NOMO-1 treated with DMSO at 0.1 percent for 48 hours (cell line): ENCODE measurements at regions not wholly inside any gene's neighbourhood (a gene's known extent, or its start where the extent isn't known, plus 50 kb on each side); places are given as distances from the start of the nearest gene placed in this dataset.
"Not testable (repeated sequence)": the region's sequence is repeated elsewhere in the genome, so short reads cannot be mapped to it uniquely, and the experiment has no call there.

Experiments used
- DNase-seq: peaks from one replicate; lab custom pipeline; 2025; ENCODE audit not compliant: unreplicated experiment; lab: John Stamatoyannopoulos, UW

DNA sequence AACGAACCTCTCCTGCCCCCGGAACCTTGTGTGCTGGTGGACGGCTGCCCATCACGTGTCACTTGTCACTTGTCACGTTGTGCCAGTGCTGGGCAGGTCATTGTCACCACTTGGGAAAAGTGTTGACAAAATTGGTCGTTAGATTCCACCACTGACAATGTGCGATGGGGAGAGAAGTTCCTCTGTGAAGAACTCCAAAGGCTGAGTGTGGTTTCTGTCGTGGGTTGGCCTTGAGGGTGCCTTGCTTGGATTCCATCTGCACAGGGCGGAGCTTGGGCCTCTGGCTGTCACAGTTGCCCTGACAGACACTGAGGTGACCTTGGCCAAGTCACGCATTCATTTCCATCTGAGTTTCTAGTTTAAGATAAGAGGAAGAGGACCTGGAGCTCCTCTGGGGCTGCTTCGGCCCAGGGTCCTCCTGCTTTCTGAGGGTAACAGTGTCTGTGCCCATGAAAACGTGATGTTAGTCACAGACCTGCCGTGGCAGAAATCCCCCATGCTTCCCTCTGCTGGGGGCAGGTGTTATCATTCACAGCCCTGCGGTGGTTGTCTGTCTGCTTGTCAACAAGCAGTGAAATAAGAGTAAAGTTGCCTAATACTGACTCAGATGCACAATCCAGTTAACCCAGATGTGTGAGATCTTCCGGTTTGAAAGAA, 133.6 kb downstream of the LAT start:
- DNase-seq, result peak; percentile 45

DNA sequence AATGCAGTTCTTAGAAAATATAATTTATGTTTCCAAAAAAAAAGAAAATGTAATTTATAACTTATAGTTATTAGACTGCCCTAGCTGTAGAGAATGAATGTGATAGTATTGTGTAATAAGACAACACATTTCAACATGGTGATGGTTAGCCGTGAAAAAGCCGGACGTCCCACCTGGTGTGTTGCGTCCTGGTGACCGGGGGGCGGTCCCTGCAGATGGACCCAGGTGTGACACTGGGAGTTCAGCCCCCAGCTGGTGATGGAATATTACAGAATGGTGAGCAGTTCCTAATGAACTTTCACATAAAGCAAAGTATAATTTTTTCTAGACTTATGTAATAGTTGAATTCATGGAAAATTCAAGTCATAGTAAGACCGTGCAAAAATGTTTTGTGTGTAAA, 132.8 kb downstream of the LAT start:
- no peak for DNase-seq

DNA sequence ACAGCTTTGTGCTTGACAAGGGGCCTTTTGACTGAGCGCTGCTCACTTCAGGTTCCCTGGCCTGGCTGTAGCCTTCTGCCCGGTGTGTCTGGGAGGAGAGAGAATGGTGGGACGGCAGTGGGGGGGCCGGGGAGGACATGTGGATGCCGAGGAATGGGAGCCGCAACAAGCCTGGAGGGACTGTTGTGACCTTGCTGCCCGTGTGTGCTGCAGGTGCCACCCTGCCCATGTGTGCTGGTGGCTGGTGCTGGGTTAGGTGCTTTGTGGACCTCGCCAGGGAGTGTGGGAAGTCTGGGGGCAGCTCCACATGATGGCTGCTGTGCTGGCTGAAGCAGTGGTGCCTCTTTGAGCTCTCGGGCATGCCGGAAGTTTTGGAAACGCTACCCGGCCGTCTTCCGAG, 132.1 kb downstream of the LAT start:
- no peak for DNase-seq

DNA sequence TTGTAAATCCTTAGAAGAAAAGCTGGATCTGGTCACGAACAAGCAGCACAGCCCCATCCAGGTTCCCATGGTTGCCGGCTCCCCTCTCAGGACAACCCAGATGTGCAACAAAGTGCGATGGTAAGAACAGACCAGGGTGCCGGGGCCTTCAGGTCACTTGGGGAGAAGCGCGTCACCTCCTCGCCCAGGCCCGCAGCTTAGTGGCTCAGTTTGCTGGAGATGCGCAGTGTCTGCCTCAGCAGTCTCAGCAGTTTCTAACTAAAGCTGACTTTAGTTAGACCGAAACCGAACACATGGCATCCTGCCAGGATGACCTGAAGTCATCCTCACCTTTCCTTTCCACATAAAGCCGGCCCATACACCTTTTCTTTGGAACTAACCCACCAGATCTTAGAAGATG, 131.4 kb downstream of the LAT start:
- DNase-seq, result not testable (repeated sequence)

DNA sequence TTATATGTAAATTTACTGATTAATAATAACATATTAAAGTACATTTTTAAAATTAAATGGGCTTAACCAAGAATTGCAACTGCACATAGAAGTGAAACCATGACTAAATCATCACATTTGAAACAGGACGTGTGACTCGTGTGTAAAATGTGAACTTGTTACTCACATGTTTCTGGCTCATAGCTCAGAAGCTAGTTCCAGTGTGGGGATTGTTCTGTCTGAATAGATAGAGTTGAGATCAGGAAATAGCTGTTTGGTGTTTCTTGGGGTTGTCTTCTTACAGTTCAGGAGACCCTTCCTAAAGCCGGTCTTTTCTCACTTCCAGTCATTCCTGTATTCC, 130.9 kb downstream of the LAT start:
- DNase-seq, result peak; percentile 0

DNA sequence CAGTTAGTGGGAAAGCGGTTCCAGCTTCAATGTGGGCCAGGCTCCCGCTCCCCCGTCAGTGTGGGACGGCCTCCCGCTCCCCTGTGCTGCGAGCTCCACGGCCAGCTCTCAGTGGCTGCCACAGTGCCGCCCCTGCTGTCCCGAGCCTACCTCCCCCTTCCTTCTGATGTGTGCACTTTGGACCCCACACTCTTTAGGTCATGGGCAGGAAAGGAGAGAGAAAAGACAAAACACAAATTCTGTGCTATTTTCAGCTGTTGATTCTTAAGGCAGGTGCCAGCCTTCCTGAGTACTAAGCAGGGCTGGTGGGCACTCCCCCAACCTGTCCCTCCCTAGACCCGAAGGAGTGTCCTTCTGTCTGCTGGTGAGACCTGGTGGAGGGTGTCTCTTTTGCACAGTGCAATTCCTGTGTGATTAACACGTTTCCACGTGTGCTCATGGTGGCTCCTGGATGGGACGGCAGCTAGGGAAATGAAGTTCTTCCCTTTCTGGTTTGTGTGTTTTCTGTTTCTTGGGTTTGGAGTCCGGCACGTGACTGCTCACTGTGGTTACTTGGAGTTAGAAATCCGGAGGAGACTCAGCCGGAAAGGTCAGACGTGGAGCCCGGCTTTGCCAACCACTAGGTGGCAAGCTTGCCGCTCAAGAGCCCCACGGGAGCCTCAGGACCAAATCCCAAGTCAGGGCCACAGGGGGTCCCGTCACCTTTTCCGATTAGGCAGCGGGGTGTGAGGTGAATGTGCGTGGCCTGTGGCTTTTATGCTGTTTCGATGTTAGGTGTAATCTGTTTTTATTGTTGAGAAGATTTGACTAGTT, 130.3 kb downstream of the LAT start:
- not testable (repeated sequence) for DNase-seq

DNA sequence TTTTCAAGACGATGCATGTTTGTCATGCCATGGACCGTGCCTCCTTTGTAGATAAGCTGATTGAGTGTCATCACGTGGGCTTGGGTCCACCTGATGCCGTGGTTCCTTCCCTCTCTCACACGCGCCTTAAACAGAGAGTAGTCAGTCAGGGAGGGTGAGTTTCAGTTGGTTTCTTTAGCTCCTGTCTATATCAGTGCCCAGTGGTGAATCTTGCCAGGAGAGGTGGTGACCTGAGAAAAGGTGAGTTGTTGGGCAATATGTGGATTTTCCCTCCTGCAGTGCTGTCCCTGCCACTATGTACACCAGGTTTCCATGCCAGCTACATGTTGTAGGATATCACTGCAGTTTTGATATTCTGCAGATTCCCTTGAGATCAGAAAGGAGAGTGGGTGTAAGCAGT, 129.7 kb downstream of the LAT start:
- DNase-seq, result no peak

DNA sequence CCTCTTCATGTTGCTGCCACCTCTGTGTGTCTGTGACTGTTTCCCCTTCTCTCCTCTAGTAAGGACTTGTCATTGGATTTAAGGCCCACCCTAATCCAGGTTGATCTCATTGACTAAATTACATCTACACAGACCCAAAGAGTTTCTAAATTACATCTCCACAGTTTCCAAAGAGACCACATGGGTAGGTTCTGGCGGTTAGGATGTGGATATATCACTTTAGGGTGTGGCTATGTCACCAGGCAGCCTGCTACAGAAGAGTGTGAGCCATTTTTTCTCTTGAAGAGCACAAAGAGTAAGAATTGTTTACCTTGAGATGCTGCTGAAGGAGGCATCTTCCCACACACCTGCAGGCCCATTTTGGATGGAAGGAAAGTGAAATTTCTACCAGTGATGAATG, 128.6 kb downstream of the LAT start:
- not testable (repeated sequence) for DNase-seq

DNA sequence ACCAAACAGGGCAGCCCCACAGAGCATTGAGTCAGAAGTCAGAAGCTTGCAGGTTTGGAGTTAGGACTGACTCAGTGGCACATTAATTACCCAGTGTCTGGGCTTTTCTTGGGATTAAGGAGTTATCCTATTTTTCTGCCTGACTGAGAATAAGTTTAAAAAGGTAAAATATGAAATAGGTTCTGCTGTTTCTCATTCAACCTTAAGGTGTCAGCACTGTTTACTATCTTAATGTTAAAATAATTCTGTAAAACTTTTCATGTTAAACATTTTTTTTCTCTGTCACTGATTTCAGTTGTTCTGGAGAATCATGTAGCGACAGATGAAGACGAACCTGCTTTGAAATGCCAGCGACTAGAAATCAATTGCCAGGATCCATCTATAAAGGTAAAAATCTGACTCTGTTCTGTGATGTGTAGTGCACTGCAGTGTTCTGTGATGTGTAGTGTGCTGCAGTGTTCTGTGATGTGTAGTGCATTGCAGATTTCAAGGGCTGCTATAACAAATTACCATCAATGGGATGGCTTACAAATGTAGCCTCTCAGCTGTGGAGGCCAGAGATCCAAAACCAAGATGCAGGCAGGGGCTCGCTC, 128.0 kb downstream of the LAT start:
- no peak for DNase-seq

DNA sequence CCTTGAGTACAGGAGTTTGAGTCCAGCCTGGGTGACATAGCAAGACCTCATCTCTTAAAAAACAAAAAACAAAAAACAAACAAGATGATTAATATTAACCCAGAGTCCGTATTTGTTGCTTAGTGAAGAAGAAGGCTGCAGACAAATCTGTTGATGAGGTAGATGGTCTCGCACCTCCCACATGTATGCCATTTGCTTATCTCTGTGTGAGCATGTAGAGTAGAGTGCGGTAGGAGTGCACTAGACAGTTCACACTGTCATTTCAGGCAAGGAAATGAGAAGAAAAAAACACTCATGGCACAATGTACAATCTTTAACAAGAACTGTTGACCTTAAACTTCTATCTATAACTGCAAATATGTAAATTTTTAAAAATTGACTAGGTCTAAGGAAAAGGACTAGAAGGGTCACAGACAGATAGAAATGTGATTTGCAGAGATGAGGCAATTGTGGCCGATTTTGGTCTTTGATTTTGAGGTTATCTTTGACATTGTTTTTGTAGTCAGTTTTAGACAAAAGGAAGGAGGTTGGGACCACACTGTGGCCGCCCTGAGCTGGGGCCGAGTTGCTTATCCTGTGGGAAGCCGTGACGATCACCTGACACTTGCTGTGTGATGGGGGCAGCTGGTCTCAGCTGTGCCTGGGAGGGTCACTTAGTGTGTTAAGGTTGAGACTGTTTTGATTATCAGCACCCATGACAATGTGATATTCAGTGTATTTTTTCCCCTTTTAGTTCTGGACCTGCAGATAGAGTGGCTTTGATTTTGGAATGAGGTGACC, 127.2 kb downstream of the LAT start:
- DNase-seq, result not testable (repeated sequence)

DNA sequence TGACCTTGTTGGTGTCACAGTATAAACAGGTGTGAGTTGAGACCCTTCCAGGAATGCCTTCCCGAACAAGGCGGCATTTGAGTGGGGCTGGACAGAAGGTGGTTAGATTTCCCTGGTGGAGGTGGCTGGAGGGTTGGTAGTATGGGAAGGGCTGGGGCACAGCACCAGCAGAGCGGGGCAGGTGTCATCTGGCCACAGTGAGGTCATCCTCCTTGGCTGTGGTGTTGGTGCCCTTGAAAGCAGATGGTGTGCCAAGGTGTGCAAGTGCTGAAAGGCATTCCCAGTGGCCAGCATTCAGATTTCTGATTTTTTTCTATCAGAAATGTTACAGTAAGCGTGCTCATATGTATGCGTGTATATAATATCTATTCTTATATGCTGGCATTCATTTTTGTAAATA, 126.6 kb downstream of the LAT start:
- no peak for DNase-seq

DNA sequence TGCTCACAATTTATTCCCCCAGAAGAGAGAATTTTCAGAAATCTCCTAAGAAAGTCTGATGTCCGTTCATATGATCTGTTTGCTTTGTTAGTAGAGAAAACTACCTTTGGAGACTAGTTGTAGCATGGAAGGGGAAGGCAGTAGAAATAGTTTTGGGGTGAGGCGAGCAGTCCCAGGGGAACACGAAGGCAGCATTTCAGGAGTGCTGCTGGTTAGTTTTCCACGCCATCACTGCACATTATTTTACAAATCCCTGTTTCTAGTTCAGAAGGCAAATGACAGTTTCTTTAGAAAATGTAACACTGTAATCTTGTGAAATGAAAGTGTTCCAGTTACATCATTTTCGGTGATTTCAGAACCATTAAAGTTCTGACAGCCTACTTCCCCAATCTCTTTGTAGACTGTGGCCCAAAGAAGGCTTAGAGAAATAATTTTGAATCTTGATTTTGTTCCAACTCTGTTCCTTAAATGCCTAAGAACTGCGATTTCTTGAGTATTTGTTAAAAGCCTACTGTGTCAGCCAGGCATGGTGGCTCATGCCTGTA, 123.8 kb downstream of the LAT start:
- DNase-seq, result not testable (repeated sequence)

DNA sequence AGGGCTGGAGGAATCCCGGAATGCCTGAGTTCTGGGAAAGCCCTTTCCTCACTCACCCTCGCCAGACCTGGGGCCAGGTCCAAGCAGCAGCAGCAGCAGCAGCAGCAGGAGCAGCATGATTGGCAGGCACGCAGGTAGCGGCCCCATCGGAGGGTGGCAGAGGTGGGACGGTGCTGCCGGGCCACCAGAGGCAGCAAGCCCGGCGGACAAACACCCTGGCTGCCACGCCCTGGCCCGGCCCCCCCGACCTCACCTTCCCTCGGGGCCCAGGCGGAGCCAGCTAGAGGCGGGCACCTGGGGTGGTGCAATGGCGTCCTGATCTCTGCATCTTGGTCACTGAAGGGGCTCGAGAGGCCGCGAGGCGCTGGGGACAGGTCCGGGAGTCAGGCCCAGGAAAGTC, 122.4 kb downstream of the LAT start:
- DNase-seq, result no peak

DNA sequence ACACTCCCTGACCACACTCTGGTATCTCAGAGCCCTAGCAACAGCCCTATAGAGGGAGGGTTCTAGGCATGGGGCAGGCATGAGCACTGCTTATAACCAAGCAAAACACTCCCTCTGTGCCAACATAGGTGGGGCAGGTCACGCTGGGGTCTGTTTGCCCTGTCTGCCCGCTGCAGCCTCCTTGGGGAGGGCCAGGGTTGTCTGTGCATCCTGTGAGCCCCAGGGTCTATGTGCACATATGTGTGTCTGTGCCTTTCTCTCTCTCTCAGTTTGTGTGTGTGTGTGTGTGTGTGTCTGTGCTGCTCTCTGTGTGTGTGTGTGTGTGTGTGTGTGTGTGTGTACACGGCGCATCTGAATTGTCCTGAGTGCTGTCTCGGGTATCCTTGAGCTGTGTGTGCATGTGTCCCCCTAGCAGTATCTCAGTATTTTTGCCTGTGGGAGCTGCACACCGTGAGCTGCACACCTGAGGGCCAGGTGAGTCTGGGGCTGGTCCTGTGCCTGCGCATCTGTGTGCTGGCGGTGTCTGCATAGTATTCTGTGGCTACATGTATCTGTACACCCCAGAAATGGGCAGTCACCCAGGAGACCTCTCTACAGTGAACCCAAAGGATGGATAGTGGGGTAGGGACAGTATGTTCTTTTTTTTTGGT, 121.5 kb downstream of the LAT start:
- DNase-seq, result not testable (repeated sequence)

DNA sequence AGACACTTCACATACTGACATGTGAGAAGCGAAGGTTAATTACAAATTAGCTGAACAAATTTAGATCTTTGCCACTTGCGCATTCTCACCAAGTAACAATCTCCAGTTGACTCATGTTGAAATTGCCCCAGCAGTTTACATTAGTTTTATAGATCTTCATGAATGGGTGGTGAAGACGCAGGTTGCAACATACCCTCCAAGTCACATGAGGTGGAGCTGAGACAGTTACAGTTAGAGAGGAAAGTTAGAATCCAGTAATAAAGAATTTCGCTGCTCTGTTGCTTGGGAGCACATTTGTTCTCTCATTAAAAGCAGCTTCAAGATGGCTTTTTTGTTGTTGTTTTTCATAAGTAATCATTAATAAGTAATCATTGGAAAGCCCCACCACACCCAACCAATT, 119.7 kb downstream of the LAT start:
- peak; percentile 34 for DNase-seq

DNA sequence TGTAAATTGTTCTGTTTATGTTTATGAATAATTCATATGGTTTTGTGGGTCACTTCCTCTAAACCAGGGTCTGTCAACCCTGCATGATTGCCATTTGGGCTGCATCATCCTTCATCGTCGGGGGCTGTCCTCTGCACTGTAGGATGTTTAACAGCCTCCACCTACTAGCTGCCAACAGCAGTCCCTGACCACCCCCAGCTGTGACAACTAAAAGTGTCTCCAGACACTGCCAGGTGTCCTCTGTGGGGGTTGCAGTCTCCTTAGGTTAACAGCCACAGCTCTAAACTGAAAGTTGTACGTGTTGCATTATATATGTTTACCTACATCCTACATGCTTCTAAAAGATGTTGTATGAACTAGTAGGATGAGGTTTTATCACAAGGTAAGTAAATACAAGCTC, 113.1 kb downstream of the LAT start:
- not testable (repeated sequence) for DNase-seq

DNA sequence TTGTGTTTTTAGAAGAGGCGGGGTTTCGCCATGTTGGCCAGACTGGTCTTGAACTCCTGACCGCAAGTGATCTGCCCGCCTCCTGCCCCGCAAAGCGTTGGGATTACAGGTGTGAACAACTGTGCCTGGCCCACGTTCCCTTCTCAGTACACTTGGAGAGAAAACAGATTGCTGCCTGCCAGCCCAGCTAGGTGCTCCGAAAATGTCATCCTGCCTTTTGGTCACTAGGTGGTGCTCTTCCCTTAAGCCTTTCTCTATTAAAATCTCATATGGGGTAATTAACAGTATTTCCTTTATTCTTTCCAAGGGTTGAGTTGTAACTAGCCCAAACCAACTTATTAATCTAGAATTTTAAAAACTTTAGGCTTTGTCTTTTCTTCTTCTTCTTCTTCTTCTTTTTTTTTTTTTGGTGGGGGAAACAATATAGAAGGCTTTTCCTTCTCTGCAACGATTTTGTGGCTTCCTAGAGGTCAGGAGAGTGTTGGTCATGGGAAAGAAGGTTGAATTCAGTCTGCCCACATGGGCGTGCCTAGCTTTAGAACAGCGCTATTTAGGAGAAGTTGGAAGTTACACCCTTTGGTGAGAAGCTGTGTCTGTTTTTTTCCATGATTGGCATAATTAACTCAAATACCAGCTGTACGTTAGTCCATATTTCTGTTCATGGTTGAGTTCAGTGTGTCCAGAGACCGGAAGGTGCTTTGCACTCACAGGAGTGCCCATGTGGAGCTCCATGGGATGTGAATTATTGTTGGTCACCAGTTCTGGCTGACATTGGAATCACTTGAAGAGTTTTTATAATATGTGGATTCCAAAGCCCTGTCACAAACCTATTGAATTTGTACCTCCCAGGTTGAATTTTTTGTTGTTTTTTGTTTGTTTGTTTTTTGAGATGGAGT, 110.1 kb downstream of the LAT start:
- not testable (repeated sequence) for DNase-seq

DNA sequence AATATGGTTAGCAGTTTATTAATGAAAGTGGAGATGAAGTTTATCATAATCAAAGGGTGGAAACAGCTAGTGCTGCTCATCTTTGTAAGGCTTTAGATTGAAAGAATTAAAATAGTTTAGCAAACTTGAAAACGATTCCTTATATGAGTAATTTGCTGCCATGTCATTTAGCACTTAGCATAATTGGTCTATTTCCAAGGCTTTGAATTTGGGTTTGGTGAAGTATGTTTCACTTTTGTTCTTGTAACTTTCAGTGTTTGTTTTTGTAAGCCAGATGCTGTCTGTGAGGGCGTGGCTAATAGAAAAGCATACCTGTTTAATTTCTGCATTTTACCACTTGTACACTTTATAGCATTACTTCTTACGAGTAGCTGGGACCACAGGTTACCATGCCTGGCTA, 109.5 kb downstream of the LAT start:
- DNase-seq, result not testable (repeated sequence)

DNA sequence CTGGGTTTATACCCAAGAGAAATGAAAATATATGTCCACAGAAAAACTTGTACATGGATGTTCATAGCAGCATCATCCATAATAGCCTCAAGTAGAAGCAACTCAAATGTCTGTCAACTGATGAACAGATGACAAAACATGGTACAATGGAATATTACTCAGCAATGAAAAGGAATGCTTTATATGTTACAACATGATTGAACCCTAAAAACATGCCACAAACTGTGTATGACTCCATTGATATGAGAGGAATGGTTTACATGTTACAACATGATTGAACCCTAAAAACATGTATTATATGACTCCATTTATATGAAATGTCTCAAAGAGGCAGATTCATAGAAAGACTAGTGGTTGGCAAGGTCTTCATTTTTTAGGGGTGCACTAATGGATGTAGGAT, 104.8 kb downstream of the LAT start:
- not testable (repeated sequence) for DNase-seq

DNA sequence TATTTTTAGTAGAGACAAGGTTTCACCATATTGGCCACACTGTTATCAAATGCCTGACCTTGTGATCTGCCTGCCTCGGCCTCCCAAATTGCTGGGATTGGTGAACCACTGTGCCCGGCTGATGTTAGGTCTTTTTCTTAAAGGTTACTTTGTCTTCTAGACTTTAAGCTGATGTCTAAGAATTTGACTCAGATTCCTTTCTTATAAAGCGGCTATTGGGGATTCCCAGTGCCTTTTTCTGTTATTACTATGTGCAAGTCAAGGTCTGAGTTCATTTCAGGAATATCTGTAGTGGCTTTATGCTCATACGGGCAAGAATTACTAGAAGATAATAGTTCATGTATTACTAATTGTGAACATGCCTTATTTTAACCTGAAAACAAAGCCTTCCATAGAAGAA, 102.8 kb downstream of the LAT start:
- not testable (repeated sequence) for DNase-seq
